Neural cell (in vitro differentiated cells): ENCODE measurements at regions not wholly inside any gene's neighbourhood (a gene's known extent, or its start where the extent isn't known, plus 50 kb on each side); places are given as distances from the start of the nearest gene placed in this dataset.

Experiments used
- CTCF ChIP-seq: fragments of 450-650 bp; IDR thresholded peaks from 2 replicates; pipeline ENCODE4 v1.5.1; 2014; ENCODE audit warnings: antibody characterized with exemption, mild to moderate bottlenecking, moderate library complexity; ENCODE audit not compliant: poor library complexity, severe bottlenecking
- EZH2 ChIP-seq: fragments of 200-600, 300-800 bp; shearing (Covaris generic), sonication (generic); IDR thresholded peaks from 2 replicates; pipeline ENCODE4 v1.6.1; 2014; ENCODE audit warnings: antibody characterized with exemption, low read length, borderline replicate concordance, mild to moderate bottlenecking; ENCODE audit not compliant: insufficient read depth, poor library complexity, severe bottlenecking
- POLR2AphosphoS5 ChIP-seq: IDR thresholded peaks from 2 replicates; pipeline ENCODE4 v1.6.1; 2012
- REST ChIP-seq: IDR thresholded peaks from 2 replicates; pipeline ENCODE4 v1.6.1; 2012; ENCODE audit warnings: borderline replicate concordance

GRCh38 chr4:30904215-30904555 is 184.0 kb downstream of the PCDH7 start:
- TF ChIP-seq REST (no peak), EZH2 (no peak), CTCF (no peak), POLR2AphosphoS5 (no peak)
